ENCODE measurements at regions not wholly inside any gene's neighbourhood (a gene's known extent, or its start where the extent isn't known, plus 50 kb on each side); places are given as distances from the start of the nearest gene placed in this dataset.
"Not testable (repeated sequence)": the region's sequence is repeated elsewhere in the genome, so short reads cannot be mapped to it uniquely, and the experiment has no call there.

DNA sequence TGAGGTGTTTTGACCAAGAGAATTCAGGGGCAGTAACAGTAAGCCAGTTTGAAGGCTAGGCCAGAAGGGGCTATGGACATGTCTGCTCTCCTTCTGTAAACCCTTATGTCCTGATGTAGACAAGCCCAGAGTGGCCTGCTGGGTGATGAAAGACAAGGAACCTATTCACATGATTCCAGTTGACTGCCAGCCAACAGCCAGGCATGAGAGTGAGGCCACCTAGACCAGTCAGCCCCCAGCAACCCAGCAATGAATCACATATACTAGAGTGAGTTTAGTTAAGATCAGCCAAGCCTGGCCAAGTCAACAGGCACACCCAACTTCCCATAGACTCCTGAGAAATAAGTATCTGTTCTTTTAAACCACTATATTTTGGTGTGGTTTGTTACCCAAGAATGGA, 1889.7 kb upstream of the CELF4 start:
- no peak for DNase-seq

DNA sequence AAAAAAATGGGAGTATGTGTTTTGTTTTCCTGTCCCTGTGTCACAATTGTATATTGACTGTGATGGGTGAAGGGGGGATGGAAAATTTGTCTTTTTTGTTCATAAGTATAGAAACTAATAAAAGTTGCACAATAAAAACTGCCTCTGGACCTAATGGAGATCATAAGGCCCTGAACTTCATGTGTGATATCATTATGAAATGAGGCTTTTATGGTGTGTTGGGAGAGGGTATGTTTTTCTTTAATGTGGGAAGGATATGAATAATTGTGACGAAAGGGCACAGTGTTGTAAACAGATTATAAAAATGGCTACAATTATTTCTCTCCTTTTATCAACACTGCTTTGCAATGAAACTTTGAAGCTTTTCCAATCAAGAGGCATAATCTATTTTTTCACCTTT, 1889.3 kb upstream of the CELF4 start:
- DNase-seq: no peak

DNA sequence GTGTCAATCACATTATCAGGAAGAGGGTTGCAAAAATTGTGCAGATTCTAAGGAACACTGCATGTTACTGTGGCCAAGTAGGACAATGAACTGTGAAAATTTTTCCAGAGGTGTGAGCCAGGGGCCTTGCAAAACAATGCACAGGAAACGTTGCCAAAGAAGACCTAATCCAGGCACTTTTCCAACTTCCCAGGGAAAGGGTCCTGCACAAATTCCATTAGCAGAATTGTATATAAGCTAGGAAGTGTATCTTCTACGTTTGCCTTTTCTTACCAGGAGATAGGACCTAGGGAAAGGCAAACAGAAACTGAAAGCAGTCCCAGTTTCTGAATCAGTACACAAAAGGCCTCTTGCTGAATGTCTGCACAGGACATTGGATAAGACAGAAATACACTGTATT, 1888.3 kb upstream of the CELF4 start:
- no peak for DNase-seq

DNA sequence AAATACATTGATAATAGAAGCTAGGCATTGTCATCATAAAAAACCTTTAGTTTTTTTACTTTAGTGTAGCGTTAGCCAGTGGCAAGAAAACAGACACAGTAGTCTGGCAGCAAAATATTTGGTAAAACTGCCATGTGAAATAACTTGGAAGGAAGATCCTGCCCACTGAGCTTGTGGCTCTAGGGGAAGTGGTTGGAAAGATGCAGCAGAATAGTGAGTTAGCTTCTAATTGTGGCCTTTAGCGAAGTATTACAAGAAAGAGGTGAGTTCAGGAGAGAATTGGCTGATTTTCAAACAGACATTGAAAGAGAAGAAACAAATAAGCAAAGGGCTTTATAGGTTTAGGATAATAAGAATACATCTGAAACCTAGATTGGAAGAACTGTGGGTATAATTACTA, 1887.8 kb upstream of the CELF4 start:
- DNase-seq: no peak

DNA sequence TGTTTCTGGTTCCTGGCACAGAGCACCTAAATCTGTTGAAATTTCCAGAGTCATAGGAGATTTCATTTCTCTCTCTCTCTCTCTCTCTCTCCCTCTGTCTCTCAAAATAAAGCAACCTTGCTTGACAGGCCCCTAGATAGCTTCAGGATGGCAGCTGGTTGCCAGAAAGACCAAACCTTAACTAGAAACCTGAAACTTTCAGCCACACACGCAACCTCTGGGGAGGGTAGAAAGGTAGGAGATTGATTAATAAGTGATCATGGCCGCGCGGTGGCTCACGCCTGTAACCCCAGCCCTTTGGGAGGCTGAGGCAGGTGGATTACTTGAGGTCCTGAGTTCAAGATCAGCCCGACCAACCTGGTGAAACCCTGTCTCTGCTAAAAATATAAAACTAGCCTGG, 1885.4 kb upstream of the CELF4 start:
- DNase-seq: no peak

DNA sequence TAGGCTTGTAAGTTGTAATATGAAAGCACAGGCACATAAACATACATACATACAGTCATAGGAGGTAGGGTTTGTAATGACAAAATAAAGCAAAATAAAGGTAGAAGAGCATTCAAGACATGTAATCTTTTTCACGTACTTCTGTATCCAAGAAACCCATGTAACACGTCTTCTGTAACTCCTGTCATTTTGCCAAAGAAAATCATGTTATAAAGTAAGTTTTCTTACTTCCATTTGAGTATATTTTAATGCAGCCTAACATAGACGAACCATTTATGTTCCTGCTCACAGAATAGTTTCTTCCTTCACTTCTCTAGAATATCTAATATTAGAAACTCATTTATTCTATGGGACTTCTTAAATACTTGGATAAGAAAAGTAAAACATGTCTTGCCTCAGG, 1884.0 kb upstream of the CELF4 start:
- no peak for DNase-seq

DNA sequence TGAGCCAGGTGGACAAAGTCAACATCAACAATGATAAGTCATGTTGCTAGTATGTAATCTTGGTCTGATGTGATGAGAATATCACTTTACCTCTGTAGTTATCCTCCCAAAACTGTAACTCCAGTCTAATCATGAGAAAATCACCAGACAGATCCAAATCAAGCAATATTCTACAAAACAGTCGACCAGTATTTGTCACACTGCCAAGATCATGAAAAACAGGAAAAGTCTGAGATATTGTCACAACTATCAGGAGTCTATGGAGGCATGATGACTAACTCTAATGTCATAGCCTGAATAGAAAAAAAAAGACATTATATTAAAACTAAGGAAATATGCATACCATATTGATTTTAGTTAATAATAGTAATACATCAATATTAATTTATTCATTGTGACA, 1883.3 kb upstream of the CELF4 start:
- DNase-seq: no peak

DNA sequence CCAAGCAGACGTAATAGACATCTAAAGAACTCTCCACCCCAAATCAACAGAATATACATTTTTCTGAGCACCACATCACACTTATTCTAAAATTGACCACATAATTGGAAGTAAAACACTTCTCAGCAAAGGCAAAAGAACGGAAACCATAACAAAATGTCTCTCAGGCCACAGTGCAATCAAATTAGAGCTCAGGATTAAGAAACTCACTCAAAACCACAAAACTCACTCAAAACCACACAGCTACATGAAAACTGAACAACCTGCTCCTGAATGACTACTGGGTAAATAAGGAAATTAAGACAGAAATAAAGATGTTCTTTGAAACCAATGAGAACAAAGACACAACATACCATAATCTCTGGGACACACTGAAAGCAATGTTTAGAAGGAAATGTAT, 1879.4 kb upstream of the CELF4 start:
- DNase-seq: not testable (repeated sequence)

DNA sequence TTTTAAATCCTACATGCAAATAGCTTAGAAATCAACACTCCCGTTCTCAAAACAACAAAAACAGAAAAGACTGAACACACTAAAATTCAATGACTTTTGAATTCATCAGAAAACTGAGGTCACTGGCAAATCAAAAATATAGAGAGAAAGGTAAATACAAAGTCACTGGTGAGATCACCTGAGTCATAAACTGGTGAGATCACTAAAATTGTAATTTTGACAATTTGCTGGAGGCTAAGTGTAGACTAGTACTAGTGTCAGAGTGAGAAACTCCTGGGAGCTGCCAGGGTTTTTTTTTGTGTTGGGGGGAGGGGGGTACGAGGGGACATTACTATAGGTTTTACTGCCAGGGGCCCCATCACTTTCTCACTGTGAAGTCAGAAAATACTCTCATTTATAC, 1876.0 kb upstream of the CELF4 start:
- no peak for DNase-seq

DNA sequence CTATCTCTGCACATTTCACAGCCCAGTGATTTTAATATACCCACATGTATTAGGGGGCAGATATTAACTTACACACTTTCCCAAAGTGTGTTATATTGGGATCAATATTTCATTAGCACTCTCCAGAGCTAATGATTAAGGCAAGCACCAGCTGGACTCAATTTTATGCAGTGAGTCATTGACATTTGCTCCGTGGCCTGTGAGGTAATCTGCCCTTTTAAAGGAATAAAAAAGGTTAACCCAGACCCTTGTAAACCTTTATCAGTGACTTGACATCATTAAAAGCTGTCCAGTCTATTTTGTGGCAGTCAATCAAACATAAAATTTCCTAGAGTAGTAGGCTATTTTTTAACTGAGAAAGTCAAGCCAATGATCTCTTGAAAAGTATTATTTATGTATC, 1870.4 kb upstream of the CELF4 start:
- DNase-seq: no peak

DNA sequence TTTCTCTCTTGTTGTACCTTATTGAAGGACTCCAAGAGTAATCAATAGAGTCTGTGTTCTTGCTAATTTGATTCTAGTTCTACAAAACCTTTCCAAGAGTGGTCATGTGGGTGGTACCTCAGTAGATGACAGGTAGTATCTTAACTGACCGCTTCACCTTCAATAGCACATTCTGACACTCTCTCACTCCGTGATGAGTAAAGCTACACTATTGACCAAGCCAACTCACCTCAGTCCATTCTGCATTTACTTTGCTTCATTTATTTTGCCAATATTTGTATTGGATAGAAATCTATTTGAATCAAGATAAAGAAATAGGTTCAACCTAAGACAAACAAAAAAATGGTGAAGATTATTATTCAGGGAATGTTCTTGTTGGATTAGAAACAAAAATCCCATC, 1869.6 kb upstream of the CELF4 start:
- DNase-seq: no peak

DNA sequence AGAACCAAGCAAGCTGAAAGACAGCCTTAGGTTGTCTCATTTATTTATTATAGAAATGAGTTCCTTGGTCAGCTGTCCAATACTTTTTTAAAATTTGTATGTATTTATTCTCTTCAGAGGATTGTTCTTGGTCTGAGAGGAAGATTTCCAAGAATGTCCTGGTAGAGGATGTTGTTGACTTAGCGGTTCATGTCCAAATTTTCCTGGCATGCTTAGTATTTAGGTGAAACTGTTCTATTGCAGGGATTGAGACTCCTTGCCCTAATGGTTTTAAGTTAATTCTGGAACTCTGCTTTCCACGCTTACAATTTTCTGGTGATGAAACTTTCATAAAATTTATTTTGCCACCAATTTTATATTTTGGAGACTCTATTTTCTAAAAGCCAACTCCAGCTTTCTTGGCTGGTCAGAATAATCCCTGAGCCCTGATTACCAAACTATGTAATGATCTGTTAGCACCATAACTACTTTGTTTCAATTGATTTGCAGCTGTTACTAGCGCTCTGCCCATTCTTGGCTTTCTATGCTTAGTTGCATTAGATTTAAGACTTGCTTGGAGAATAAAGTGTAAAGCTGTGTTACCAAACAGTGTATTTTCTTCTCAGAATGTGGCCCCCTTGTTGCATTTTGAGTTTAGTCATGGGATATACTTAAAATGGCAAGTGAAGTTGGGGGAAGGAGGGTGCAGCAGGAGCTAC, 1868.8 kb upstream of the CELF4 start:
- DNase-seq: no peak

DNA sequence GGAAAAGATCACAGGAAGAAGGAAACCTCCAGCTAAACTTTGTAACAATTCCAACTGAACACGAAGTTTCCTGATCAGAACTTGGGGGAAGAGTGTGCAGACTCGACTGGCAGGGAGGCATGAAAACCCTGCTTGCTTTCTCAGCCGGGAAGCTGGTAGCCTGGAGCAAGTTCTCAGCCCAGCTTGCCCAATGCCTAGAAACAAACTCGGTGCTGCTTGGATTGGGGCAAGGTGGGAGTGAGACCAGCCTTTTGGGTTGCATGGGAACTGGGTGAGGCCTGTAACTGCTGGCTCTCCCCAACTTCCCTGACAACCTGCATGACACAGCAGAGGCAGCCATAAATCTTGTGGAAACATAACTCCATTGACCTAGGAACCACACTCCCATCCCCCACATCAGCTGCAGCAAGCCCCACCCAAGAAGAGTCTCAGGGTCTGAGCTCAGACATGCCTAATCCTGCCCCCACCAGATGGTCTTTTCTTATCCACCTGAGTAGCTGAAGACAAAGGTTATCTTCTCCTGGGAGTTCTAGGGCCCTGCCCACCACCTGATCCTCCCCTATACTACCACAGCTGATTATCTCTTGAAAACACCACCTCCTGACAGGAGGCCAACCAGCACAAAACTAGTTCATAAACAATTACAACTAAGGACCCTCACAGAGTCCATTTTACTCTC, 1859.7 kb upstream of the CELF4 start:
- peak in 1 of 2 experiments; percentile 40 for DNase-seq

DNA sequence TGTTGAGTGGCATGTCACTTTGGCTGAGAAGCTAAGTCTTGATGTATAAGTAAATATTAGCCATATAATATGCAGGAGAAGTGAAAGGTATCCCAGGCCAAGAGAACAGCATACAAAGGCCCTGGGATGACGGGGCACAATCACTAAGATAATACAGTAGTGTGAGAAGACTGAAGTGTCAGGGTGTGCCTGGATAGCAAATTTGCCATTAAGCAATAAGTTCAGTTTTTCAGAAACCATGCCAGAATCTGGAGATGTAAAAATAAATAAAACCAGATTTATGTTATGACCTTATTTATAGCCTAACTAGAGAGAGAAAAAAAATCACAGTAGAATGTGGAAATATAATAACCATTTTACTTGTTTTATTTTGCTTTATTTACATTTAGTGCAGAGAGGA, 1858.7 kb upstream of the CELF4 start:
- DNase-seq: no peak

DNA sequence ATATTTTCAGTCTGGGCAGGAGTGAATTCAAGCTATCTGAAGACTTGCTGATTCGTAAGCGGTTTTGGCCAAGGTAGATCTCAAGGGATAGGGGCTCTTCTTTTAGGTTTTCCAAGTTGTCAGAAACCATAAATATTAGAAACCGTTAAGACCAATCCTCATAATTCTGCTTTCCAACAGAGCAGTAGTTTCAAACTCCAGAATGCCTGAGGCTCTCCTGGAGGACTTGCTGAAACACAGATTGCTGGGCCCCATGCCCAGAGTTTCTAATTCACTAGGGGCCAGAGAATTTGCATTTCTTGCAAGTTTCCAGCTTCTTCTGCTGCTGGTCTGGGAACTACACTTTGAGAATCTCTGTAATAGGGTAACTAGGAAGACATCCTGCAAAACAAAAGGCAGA, 1855.7 kb upstream of the CELF4 start:
- no peak for DNase-seq

DNA sequence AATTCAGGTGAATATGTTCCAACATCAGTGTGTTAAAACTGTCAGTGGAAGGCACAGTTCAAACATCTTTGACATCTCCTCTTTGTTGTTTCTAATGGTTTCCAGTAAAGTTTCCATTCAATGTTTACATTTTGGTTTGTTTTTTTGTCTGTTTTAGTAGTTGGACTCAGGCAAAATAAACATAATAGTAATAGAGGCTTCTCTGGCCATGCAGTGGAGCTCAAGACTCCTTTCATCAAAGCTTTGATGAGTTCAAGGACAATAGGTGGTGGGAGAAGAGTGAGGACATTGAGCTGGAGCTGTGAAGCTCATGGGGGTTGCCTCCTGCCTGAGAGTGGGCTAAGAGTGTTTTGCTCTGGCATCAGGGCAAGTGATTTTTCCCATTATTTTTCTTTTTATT, 1853.7 kb upstream of the CELF4 start:
- DNase-seq: no peak

DNA sequence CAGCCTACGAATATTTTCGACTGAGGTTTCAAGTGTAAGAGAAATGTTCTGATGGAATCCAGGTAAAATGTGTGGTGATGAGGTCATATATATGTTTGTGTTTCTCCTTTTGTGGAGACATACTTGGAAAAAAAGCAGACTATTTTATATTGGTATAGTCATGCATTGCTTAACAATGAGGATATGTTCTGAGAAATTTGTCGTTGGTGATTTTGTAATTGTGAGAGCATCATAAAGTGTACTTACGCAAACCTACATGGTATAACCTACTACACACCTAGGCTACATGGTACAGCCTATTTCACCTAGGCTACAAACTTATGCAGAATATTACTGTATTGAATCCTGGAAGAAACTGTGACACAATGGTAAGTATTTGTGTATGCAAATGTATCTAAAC, 1849.9 kb upstream of the CELF4 start:
- DNase-seq: no peak

DNA sequence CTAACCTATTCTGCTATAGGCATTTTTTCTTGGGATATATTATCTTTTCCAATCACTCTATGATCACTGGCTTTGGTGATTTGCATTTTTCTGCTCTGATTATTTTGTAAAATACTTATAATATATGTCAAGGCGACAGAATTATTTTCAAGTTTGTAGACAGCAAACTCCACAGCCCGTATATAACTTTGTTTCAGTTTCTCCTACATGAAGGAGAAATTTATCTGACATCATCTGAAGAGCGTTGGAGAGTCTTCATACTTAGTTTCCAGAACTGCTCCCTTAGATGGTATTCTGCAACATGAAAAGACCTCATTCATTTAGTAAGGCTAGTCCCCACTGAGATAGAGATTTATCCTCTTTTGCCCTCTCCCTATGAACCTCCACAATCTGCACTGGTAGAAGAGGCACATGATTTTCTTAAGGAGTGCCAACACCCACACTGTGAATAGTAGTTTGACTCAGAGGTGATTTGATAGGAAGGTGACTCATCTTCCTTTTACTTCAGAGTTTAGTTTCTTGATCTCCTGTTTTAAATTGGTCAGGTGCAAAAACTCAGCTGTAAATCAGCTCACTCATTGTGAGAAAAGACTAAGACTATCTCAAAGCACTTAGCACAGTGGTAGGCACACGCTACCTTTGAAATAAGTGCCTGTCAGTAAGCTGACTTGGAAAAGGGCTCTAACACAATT, 1848.6 kb upstream of the CELF4 start:
- DNase-seq: no peak

DNA sequence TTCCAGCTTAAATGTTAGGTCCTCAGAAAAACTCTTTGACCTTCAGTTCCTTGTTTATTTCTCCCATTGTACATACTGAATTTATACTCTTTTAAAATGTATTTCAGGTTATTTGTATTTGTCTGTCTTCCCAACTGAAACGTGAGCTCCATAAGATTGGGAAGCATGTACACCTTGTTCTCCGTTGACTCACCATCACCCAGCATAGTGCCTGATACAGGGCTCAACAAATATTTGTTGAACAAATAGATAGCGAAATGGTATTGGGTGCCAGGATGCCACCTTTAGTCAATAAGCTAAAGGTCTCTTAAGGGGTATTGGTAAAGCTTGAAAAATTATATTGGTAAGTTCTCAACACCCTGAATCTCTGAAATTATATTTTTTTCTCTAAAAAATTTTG, 1841.3 kb upstream of the CELF4 start:
- DNase-seq: no peak

DNA sequence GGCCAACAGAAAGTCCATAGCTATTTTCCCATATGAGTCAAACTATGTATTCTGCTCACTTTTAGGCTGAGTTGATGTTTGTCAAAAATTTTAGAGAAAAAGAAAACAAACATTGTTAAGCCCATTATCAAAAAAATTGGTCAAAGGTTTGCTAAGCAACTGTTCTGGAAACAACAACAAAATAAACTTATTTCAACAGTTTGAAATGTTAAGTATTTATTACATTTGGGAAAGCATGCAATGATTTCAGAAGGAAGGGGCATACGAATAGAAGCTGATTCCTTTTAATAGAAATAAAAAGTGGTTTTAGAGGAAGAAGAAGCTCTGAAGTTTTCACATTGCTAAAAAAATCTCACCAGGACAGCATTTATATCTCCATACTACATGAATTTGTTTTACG, 1837.5 kb upstream of the CELF4 start:
- no peak for DNase-seq

DNA sequence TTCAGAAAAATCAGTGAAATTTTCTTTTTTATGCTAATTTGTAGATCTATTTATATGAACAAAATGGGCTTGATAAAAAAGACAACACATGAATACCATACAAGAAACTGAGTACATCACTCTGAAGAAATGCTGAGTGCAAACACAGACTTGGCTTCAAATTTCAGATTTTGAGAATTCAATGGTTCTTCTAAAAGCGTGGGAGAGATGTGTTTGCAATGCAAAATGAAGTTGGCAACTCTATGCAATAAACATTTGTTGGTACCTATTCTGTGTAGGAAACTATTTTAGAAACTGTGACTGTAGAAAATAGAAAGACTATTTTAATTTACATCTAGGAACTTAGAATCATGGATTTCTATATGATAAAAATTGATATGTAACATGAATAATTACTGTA, 1834.1 kb upstream of the CELF4 start:
- no peak for DNase-seq

DNA sequence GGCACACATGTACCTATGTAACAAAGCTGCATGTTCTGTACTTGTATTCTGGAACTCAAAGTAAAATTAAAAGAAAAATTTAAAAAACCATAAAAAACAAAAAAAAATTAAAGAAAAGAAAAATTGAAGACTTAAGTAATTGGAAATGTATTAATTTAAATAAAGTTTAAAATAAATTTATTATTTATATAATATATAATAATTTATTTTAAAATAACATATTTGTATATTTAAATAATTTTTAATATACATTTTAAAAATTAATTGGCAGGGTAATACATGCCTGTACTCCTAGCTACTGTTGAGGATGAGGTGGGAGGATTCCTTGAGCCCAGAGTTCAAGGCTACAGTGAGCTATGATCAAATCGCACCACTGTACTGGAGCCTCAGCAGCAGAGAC, 1830.6 kb upstream of the CELF4 start:
- DNase-seq: no peak

DNA sequence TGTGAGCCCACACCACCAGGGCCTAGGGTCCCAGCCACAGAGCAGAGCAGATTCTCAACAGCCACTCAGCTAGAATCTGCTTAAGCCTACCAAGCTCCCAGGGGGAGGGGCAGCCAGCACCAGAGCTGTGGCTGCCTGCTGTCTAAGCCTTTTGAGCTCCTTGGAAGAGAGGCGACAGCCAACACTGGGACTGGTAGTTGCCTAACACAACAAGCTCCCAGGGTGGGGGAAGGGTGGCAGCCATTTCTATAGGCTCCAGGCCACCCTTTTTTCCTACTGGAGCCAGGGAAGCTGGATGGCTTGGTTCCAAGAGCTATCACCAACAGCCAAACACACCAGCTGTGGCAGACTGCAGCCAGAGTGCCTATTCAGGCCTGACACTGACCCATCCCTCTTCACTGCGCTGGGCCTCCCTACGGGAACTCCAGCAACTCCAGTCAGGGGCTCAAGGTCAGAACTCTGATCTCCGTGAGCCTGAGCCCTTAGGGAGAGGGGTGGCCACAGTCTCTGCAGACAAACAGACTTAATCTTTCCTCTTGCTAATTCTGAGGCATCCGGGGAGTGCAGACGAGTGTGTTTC, 1824.3 kb upstream of the CELF4 start:
- DNase-seq: peak; percentile 57 to 81

DNA sequence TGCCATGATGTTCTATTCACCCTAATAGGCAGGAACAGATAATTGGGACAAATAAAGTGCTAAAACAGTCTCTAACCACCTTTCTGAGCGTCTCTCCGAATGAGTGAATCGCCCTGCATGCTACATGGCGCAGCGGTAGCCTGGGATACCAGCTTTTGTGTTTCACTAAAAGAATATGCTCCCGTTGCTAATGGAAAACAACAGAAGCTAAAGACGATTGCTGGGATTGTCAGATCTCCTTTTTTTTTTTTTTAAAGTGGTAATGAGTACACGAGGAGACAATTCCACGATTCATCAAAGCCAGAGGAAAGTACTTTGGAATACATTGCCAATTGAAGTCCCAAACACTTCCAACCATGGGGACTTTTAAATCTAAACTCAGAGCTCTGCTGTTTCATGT, 1815.3 kb upstream of the CELF4 start:
- DNase-seq: no peak
